HG02571 (cell line): ENCODE measurements at regions not wholly inside any gene's neighbourhood (a gene's known extent, or its start where the extent isn't known, plus 50 kb on each side); places are given as distances from the start of the nearest gene placed in this dataset.
"Not testable (repeated sequence)": the region's sequence is repeated elsewhere in the genome, so short reads cannot be mapped to it uniquely, and the experiment has no call there.

ENCODE experiments used
- ATAC-seq: cut with Tn5 transposase; IDR thresholded peaks from one replicate; pipeline ENCODE4 v1.9.1; 2021; ENCODE audit warnings: mild to moderate bottlenecking, moderate library complexity; ENCODE audit not compliant: unreplicated experiment

DNA sequence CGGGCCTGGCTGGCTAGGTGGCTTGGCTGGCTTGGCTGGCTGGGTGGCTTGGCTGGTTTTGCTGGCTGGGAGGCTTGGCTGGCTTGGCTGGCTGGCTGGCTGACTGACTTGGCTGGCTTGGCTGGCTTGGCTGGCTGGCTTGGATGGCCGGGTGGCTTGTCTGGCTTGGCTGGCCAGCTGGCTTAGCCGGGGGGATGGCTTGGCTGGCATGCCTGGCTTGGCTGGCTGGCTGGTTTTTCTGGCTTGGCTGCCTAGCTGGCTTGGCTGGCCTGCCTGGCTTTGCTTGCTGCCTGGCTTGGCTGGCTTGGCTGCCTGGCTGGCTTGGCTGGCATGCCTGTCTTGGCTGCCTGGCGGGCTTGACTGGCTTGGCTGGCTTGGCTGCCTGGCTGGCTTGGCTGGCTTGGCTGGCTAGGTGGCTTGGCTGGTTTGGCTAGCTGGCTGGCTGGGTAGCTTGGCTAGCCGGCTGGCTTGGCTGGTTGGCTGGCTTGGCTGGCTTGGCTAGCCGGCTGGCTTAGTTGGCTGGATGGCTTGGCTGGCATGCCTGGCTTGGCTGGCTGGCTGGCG, 2829.6 kb downstream of the RPIA start:
- not testable (repeated sequence) for ATAC-seq

DNA sequence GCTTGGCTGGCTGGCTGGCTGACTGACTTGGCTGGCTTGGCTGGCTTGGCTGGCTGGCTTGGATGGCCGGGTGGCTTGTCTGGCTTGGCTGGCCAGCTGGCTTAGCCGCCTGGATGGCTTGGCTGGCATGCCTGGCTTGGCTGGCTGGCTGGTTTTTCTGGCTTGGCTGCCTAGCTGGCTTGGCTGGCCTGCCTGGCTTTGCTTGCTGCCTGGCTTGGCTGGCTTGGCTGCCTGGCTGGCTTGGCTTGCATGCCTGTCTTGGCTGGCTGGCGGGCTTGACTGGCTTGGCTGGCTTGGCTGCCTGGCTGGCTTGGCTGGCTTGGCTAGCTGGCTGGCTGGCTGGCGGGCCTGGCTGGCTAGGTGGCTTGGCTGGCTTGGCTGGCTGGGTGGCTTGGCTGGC, 2830.5 kb downstream of the RPIA start:
- ATAC-seq, result not testable (repeated sequence)

DNA sequence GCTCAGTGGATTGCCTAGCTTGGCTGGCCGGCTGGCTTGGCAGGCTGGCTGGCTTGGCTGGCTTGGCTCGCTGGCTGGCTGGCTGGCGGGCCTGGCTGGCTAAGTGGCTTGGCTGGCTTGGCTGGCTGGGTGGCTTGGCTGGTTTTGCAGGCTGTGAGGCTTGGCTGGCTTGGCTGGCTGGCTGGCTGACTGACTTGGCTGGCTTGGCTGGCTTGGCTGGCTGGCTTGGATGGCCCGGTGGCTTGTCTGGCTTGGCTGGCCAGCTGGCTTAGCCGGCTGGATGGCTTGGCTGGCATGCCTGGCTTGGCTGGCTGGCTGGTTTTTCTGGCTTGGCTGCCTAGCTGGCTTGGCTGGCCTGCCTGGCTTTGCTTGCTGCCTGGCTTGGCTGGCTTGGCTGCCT, 2831.4 kb downstream of the RPIA start:
- not testable (repeated sequence) for ATAC-seq

DNA sequence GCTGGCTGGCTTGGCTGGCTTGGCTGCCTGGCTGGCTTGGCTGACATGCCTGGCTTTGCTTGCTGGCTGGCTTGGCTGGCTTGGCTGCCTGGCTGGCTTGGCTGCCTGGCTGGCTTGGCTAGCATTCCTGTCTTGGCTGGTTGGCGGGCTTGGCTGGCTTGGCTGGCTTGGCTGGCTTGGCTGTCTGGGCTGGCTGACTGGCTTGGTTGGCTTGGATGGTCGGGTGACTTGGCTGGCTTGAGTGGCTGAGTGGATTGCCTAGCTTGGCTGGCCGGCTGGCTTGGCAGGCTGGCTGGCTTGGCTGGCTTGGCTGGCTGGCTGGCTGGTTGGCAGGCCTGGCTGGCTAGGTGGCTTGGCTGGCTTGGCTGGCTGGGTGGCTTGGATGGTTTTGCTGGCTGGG, 2832.3 kb downstream of the RPIA start:
- ATAC-seq, result not testable (repeated sequence)

DNA sequence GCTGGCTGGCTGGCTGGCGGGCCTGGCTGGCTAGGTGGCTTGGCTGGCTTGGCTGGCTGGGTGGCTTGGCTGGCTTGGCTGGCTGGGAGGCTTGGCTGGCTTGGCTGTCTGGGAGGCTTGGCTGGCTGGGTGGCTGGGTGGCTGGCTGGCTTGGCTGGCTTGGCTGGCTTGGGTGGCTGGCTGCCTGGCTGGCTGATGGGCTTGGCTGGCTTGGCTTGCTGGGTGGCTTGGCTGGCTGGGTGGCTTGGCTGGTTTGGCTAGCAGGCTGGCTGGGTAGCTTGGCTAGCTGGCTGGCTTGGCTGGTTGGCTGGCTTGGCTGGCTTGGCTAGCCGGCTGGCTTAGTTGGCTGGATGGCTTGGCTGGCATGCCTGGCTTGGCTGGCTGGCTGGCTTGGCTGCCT, 2834.1 kb downstream of the RPIA start:
- ATAC-seq, result not testable (repeated sequence)

DNA sequence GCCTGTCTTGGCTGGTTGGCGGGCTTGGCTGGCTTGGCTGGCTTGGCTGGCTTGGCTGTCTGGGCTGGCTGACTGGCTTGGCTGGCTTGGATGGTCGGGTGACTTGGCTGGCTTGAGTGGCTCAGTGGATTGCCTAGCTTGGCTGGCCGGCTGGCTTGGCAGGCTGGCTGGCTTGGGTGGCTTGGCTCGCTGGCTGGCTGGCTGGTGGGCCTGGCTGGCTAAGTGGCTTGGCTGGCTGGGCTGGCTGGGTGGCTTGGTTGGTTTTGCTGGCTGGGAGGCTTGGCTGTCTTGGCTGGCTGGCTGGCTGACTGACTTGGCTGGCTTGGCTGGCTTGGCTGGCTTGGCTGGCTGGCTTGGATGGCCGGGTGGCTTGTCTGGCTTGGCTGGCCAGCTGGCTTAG, 2834.6 kb downstream of the RPIA start:
- not testable (repeated sequence) for ATAC-seq

DNA sequence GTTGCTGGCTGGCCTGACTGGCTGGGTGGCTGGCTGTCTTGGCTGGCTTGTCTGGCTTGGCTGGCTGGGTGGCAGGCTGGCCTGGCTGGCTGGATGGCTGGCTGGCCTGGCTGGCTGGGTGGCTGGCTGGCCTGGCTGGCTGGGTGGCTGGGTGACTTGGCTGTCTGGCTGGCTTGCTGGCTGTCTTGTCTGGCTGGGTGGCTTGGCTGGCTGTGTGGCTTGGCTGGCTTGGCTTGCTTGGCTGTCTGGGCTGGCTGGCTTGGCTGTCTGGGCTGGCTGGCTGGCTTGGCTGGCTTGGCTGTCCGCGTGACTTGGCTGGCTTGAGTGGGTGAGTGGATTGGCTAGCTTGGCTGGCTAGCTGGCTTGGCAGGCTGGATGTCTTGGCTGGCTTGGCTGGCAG, 2835.6 kb downstream of the RPIA start:
- ATAC-seq, result not testable (repeated sequence)

DNA sequence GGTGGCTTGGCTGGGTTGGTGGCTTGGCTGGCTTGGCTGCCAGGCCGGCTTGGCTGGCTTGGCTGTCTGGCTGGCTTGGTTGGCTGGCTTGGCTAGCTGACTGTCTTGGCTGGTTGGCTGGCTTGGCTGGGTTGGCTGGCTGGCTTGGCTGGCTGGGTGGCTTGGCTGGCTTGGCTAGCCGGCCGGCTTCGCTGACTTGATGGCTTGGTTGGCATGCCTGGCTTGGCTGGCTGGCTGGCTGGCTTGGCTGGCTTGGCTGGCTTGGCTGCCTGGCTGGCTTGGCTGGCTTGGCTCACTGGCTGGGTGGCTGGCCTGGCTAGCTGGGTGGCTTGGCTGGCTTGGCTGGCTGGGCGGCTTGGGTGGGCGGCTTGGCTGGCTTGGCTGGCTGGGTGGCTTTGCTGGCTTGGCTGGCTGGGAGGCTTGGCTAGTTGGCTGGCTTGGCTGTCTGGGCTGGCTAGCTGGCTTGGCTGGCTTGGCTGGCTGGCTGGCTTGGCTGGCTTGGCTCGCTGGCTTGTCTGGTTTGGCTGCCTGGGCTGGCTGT, 2836.1 kb downstream of the RPIA start:
- ATAC-seq, result not testable (repeated sequence)

DNA sequence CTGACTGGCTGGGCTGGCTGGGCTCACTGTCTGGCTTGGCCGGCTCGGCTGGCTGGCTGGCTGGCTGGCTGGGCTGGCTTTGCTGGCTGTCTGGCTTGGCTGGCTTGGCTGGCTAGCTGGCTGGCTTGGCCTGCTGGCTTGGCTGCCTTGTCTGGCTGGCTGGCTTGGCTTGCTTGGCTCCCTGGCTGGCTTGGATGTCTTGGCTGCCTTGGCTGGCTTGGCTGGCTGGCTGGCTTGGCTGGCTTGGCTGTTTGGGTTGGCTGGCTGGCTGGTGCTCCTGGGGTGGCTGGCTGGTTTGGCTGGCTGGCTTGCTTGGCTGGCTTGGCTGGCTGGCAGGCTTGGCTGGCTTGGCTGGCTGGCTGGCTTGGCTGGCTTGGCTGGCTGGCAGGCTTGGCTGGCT, 2836.9 kb downstream of the RPIA start:
- ATAC-seq, result not testable (repeated sequence)

DNA sequence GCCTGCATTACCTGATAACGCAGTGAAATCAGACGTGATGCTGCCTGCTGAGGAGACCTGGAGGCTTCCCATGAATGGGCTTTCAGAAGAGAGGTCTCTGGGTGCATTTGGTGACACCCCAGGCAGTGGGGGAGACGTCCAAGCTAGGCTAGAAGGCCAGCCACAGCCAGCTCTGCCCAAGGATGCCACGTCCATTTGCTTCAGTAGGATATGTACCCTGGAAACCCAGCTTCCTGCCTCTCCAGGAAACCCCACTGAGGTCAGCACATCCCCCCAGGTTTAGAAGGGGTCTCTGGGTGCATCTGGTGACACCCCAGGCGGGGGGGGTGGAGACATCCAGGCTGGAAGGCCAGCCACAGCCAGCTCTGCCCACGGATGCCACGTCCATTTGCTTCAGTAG, 2844.6 kb downstream of the RPIA start:
- ATAC-seq, result not testable (repeated sequence)

DNA sequence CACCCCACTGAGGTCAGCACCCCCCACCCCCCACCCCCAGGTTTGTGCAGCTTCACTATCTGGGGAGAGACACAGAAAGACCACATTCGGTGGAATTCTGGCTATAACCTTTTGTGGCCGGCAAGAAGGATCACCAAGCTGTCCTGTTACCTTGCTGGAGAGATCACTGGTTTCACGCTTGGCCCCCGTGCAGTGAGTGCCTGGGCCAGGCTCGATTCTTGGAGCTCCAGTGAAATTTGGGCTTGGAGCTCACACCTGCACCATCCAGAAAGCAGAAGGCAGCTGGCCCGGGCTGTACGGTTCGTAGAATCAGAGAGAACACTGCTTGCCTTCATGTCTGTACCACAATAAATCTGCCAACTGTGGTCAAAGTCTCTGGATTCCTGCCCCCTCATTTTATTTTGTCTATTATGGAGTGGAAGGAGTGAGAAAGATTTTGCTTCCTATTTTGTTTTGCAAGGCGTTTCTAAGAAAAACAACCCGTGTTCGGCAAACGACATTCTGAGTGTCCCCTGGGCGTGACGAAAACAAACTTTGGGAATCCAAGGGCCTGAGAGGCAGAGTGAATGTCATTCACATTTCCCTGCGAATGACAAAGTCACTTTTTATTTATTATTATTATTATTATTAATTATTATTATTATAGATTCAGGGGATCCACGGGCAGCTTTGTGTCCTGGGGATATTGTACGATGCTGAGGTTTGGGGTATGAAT, 2845.2 kb downstream of the RPIA start:
- not testable (repeated sequence) for ATAC-seq

DNA sequence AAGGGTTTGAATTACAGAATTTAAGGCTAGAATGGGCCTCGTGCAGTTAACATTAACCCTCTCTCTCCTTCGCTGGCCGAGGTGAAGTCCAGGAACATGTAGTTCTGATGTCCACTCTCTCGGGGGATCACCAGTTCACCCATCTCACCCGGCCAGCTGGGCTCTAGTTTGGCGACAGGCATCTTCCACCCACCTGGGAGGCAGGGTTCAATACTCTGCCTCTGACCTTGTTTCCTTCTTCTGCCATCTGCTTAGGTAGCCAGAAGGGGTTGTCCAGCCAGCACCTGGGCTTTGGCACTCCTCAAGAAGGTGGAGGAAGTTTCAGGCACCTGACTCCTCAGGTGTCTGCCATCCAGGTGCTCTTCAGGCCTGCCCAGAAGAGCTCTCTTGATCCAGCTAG, 2857.8 kb downstream of the RPIA start:
- not testable (repeated sequence) for ATAC-seq

DNA sequence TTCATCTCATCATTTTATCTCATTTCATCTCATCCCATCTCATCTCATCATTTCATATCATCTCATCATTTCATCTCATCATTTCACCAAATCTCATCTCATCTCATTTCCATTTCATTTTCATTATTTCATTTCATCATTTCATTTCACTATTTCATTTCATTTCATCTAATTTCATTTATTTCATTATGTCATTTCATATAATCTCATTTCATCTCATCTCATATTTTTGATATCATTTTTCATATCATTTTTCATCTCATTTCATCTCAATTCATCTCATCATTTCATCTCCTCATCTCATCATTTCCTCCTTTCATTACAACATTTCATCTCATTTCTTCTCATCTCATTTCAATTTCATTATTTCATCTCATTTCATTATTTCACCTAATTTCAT, 2866.8 kb downstream of the RPIA start:
- ATAC-seq, result not testable (repeated sequence)

DNA sequence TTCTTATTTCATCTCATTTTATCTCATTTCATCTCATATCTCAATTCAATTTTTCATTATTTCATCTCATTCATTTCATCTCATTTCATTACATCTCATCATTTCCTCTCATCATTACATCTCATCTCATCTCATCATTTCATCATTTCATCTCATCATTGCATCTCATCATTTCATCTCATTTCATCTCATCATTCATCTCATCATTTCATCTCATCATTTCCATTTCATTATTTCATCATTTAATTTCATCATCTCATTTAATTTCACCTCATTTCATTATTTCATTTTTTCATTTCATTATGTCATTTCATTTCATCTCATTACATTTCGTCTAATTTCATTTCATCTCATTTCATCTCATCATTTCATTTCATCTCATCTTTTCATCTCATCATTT, 2867.8 kb downstream of the RPIA start:
- ATAC-seq, result not testable (repeated sequence)

DNA sequence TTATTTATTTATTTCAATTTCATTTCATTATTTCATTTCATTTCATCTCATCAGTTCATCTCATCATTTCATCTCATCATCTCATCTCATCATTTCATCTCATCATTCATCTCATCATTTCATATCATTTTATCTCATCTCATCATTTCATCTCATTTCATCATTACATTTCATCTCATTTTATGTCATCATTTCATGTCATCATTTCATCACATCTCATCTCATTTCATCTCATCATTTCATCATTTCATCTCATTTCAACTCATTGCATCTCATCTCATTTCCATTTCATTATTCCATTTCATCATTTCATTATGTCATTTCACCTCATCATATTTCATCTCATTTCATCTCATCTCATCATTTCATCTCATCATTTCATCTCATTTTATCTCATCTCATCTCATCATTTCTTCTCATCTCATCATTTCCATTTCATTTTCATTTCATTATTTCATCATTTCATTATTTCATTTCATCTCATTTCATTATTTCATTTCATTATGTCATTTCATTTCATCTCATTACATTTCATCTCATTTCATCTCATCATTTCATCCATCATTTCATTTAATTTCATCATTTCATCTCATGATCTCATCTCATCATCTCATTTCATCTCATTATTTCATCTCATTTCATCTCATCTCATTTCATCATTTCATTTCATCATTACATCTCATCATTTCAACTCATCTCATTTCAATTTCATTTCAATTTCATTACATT, 2868.6 kb downstream of the RPIA start:
- ATAC-seq, result not testable (repeated sequence)

DNA sequence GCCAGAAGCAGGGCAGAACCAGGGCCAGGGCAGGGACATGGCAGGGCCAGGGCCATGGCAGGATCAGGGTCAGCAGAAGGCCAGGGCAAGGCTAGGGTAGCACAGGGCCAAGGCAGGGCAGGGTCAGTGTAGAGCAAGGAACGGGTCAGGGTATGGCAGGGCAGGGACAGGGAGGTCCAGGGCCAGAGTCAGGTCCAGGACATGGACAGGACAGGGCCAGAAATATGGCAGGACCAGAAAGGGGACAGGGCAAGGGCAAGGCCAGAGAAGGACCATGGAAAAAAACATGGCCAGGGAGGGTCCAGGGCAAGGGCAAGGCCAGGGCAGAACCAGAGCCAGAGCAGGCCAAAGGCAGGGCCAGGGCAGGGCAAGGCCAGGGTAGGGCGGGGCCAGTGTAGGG, 2870.7 kb downstream of the RPIA start:
- not testable (repeated sequence) for ATAC-seq

DNA sequence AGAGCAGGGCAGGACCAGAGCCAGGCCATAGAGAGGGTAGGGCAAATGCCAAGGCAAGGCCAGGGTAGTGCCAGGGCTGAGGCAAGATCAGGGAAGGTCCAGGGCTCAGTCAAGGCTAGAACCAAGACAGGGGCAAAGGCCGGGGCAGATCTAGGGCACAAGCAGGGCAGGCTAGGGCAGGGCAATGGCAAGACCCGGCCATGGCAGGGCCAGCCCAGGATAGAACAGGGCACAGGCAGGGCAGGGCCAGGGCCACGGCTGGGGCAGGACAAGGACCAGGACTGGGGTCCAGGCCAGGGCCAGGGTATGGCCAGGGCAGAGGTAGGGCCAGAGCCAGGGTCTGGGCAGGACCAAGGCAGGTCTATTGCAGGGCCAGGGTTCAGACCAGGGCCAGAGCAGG, 2873.2 kb downstream of the RPIA start:
- ATAC-seq, result not testable (repeated sequence)

DNA sequence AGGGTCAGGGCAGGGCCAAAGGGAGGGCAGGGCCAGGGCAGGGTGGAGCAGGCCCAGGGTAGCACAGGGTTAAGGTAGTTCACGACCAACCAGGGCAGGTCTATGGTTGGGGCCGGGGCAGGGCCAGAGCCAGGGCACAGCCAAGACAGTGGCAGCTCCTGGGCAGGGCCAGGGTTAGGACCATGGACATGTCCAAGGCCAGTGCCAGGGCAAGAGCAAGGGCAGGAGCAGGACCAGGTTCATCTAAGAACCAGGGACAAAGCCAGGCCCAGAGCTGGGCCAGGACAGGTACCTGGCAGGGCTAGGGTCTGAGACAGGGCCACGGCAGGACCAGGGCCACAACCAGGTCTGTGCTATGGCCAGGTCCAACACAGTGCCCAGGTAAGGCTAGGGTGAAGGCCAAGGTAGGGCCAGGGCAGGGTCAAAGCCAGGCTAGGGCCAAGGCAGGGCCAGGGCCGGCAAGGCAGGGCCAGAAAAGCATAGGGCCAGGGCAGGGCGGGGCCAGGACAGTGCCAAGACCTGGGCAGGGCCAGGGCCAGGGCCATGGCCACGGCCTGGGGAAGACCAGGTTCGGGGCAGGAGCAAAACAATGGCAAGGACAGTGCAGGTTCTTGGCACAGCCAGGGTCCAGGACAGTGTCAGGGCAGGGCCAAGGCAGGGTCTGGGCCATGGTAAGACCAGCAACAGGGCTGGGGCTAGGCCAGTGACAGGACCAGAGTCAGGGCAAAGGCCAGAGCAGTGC, 2874.4 kb downstream of the RPIA start:
- ATAC-seq, result not testable (repeated sequence)

DNA sequence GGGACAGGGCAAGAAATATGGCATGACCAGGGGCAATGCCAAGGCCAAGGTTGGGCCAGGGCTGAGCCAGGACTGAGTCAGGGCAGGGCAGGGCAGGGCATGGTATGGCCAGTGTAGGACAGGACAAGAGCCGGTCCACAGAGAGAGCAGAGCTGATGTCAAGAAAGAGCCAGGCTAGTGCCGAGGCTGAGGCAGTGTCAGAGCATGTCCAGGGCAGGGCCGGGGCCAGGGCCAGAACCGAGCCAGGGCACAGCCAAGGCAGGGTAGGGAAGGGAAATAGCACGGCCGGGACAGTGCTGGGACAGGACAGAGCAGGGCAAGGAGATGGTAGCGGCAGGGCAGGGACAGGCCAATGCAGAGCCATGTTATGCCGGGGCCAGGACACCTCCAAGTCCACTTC, 2875.1 kb downstream of the RPIA start:
- ATAC-seq, result not testable (repeated sequence)

DNA sequence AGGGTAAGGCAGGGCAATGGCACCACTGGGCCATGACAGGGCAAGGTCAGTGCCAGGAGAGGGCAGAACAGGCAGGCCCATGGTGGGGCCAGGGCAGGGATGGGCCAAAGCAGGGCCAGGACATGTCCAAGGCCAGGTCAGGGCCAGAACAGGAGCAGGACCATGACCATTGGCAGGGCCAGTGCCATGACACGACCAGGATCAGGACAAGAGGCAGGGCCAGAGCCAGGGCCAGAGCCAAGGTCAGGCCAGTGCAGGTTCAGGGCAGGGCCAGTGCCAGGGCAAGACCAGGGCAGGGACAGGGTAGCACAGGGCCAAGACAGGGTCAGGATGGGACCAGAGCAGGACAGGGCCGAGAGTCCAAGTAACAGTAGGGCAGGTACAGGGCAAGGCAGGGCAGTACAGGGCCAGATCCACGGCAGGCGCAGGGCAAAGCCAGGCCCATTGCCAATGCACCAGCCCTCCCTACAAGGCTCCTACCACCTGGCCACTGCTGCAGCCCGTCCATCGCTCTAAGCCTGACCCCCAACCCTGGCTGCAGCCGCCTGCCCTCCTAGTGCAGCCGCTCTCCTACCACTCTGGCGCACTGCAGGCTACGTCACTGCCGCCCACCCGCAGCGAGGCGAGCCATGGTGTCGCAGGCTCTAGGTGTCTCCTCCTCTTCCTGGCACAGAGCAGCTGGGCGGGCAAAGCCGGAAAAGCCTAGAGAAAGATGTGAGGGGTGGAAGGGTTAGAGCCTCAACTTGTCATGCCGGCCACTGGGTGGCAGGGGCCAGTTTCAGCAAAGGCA, 2876.3 kb downstream of the RPIA start:
- not testable (repeated sequence) for ATAC-seq
